Lower leg skin (tissue), 3 donors: ENCODE measurements at regions not wholly inside any gene's neighbourhood (a gene's known extent, or its start where the extent isn't known, plus 50 kb on each side); places are given as distances from the start of the nearest gene placed in this dataset.

Experiments
- POLR2A ChIP-seq, 2 donors: fragments of 450-650 bp; IDR thresholded peaks; one replicate each; pipeline ENCODE4 v1.6.1; 2016 to 2017; ENCODE audit warnings: antibody characterized with exemption in 2 of 2, mild to moderate bottlenecking in 1 of 2, moderate library complexity in 1 of 2
- TF ChIP-seq, protein P1 (sequence below), 3 donors: fragments of 450-650 bp; IDR thresholded peaks; one replicate each; pipeline ENCODE4 v1.5.1; 2016; ENCODE audit warnings: antibody characterized with exemption in 3 of 3, mild to moderate bottlenecking in 3 of 3, moderate library complexity in 2 of 3

DNA sequence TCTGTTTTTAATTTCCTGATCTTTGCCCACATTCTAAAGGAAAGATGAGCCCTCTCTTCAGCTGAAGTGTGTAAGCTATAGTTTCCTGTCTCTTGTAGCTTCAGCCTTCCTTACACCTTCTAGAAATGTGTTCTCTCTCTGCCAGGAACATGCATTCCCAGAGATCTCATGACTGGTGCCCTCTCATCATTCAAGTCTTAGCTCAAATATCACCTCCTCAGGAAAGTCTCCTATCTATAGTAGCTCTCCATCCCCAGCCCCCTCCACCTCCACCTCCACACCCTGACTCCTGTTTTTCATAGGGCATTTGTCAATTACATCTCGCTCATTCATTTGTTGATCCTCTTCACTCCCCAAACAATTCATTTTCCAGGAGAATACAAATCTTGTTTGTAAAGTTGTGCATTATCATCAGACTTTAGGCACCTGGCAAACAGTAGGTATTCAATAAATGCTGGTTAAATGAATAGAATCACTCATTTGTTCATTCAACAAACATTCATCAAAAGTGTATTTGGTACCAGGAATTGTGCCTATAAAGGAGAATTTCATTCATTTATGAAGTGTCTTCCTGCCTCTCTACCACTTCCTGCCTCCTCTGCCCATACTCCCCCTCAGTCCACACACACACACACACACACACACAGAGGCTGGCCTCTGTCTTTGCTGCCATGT is 160.3 kb downstream of the BBOX1 start:
- TF ChIP-seq, protein P1, sequence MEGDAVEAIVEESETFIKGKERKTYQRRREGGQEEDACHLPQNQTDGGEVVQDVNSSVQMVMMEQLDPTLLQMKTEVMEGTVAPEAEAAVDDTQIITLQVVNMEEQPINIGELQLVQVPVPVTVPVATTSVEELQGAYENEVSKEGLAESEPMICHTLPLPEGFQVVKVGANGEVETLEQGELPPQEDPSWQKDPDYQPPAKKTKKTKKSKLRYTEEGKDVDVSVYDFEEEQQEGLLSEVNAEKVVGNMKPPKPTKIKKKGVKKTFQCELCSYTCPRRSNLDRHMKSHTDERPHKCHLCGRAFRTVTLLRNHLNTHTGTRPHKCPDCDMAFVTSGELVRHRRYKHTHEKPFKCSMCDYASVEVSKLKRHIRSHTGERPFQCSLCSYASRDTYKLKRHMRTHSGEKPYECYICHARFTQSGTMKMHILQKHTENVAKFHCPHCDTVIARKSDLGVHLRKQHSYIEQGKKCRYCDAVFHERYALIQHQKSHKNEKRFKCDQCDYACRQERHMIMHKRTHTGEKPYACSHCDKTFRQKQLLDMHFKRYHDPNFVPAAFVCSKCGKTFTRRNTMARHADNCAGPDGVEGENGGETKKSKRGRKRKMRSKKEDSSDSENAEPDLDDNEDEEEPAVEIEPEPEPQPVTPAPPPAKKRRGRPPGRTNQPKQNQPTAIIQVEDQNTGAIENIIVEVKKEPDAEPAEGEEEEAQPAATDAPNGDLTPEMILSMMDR (IDR thresholded peaks at IDR 0.05) = no peak
- TF ChIP-seq POLR2A (IDR thresholded peaks at IDR 0.05) = no peak
